Mesothelial cell of epicardium (in vitro differentiated cells): ENCODE measurements at regions not wholly inside any gene's neighbourhood (a gene's known extent, or its start where the extent isn't known, plus 50 kb on each side); places are given as distances from the start of the nearest gene placed in this dataset.

ENCODE experiments used
- DNase-seq, 2 experiments: peaks; one replicate each; pipeline ENCODE4 v3.0.0; 2021; ENCODE audit warnings: low spot score in 2 of 2; ENCODE audit not compliant: unreplicated experiment in 2 of 2
- H3K27ac Mint-ChIP-seq: 2 replicates; pipeline ENCODE4 v1.8.0; 2021; ENCODE audit warnings: mixed read lengths
- H3K27me3 Mint-ChIP-seq: 2 replicates; pipeline ENCODE4 v1.8.0; 2021; ENCODE audit warnings: low read depth, mixed read lengths
- H3K36me3 Mint-ChIP-seq: 2 replicates; pipeline ENCODE4 v1.8.0; 2021; ENCODE audit warnings: mixed read lengths
- H3K4me1 Mint-ChIP-seq: 2 replicates; pipeline ENCODE4 v1.8.0; 2021; ENCODE audit warnings: mixed read lengths
- H3K4me3 Mint-ChIP-seq: 2 replicates; pipeline ENCODE4 v1.8.0; 2021; ENCODE audit warnings: mild to moderate bottlenecking, moderate library complexity, mixed read lengths
- H3K9me3 Mint-ChIP-seq: 2 replicates; pipeline ENCODE4 v1.8.0; 2021; ENCODE audit warnings: mixed read lengths
- TF ChIP-seq, protein P1 (sequence below): fragments of 200-600 bp; sonication (generic); IDR thresholded peaks from one replicate; pipeline ENCODE4 v1.5.0; 2021; ENCODE audit warnings: antibody characterized with exemption; ENCODE audit not compliant: unreplicated experiment

DNA sequence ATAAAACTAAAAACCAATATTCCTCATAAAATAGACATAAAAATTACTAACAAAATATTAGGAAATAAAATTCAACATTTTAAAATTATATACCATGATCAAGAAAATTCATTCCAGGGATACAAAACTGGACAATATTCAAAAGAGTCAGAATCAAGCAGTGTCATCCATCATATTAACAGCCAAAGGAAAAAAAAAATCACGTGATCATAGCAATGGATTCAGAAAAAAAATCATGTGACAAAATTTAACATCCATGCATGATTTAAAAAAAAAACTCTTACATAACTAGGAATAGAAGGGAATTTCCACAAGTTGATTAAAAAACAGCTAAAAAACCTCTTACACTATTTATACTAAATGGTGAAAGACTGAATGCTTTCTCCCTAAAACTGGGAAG, 95.3 kb upstream of the USP47 start:
- Mint-ChIP-seq H3K4me1 (no peaks in the 10 kb centered on the region), H3K27me3 (peaks cover 45% of the 10 kb centered on the region), H3K27ac (no peak overlapping the region), H3K9me3 (no peaks in the 10 kb centered on the region), H3K36me3 (no peaks in the 10 kb centered on the region), H3K4me3 (no peak overlapping the region)
- no peak for DNase-seq
- TF ChIP-seq, protein P1, sequence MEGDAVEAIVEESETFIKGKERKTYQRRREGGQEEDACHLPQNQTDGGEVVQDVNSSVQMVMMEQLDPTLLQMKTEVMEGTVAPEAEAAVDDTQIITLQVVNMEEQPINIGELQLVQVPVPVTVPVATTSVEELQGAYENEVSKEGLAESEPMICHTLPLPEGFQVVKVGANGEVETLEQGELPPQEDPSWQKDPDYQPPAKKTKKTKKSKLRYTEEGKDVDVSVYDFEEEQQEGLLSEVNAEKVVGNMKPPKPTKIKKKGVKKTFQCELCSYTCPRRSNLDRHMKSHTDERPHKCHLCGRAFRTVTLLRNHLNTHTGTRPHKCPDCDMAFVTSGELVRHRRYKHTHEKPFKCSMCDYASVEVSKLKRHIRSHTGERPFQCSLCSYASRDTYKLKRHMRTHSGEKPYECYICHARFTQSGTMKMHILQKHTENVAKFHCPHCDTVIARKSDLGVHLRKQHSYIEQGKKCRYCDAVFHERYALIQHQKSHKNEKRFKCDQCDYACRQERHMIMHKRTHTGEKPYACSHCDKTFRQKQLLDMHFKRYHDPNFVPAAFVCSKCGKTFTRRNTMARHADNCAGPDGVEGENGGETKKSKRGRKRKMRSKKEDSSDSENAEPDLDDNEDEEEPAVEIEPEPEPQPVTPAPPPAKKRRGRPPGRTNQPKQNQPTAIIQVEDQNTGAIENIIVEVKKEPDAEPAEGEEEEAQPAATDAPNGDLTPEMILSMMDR, result no peak

GRCh38 chr11:11743216-11743615, 98.6 kb upstream of the USP47 start:
- Mint-ChIP-seq H3K27me3 (peaks cover 44% of the 10 kb centered on the region), H3K27ac (no peak overlapping the region), H3K9me3 (no peaks in the 10 kb centered on the region), H3K36me3 (no peaks in the 10 kb centered on the region), H3K4me1 (no peaks in the 10 kb centered on the region), H3K4me3 (no peak overlapping the region)
- DNase-seq, result no peak
- TF ChIP-seq, protein P1, result no peak

DNA sequence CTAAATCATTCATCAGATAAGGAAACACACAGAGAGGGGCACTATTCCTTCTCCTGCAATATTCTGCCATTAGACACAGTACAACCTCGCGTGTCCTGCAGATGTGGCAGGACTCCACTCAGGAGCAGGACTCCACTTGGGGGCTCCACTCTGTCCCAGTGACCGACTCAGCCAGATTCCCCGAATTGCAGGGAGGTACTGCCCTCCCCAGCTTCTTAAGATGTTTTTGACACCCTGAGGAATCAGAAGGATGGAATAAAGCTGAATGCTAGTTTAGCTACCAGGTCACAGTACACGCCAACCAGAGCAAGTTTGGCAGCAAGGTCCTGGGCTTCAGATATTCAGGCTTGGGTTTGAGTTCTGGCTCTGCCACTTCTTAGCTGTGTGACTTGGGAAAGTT, 99.3 kb upstream of the USP47 start:
- Mint-ChIP-seq H3K27ac (no peak overlapping the region), H3K4me3 (no peak overlapping the region), H3K36me3 (no peaks in the 10 kb centered on the region), H3K9me3 (no peaks in the 10 kb centered on the region), H3K4me1 (no peaks in the 10 kb centered on the region), H3K27me3 (peaks cover 44% of the 10 kb centered on the region)
- DNase-seq, result no peak
- TF ChIP-seq, protein P1, result no peak

DNA sequence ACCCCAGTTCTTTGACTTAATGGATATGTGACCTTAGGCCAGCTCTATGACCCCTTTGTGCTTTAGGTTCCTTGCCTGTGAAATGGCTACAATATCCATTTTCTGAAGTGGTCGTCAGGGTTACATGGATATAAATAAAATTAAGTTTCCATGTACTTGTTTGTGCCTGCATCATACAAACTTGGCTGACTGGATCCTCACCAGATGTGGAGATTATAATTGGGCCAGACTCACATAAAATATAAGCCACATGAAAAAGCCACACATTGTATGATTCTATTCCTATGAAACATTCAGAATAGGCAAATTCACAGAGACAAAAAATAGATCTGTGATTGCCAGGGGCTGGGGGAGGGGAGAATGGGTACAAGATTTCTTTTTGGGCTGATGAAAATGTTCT, 100.9 kb upstream of the USP47 start:
- no peak overlapping the region for H3K4me3 Mint-ChIP-seq
- H3K27ac Mint-ChIP-seq, result no peak overlapping the region
- H3K27me3 Mint-ChIP-seq, result peaks cover 45% of the 10 kb centered on the region
- TF ChIP-seq, protein P1, result no peak
- H3K4me1 Mint-ChIP-seq, result no peaks in the 10 kb centered on the region
- no peak for DNase-seq
- H3K9me3 Mint-ChIP-seq, result no peaks in the 10 kb centered on the region
- H3K36me3 Mint-ChIP-seq, result no peaks in the 10 kb centered on the region

GRCh38 chr11:11740073-11740702, 101.6 kb upstream of the USP47 start:
- H3K9me3 Mint-ChIP-seq, result no peaks in the 10 kb centered on the region
- no peak overlapping the region for H3K4me3 Mint-ChIP-seq
- H3K36me3 Mint-ChIP-seq, result no peaks in the 10 kb centered on the region
- TF ChIP-seq, protein P1, result no peak
- no peak overlapping the region for H3K27ac Mint-ChIP-seq
- no peaks in the 10 kb centered on the region for H3K4me1 Mint-ChIP-seq
- DNase-seq, result no peak
- H3K27me3 Mint-ChIP-seq, result peaks cover 50% of the 10 kb centered on the region

- TF ChIP-seq, protein P1, result no peak
- DNase-seq, result no peak
- Mint-ChIP-seq H3K27me3 (peaks cover 61% of the 10 kb centered on the region), H3K9me3 (no peaks in the 10 kb centered on the region), H3K36me3 (no peaks in the 10 kb centered on the region), H3K4me3 (no peak overlapping the region), H3K27ac (no peak overlapping the region), H3K4me1 (no peaks in the 10 kb centered on the region)
Measured at GRCh38 chr11:11738370-11738769, 103.4 kb upstream of the USP47 start.
